H1 (cell line): ENCODE measurements at regions not wholly inside any gene's neighbourhood (a gene's known extent, or its start where the extent isn't known, plus 50 kb on each side); places are given as distances from the start of the nearest gene placed in this dataset.

ENCODE experiments used
- CTCF ChIA-PET: fragments of 300-600 bp; sonication (Branson Sonifier 250); formaldehyde crosslinking; loops from one replicate; lab custom pipeline; 2021; ENCODE audit not compliant: partially characterized antibody; lab: Charles Lee
- POLR2A ChIA-PET: fragments of 300-600 bp; sonication (Branson Sonifier 250); formaldehyde crosslinking; loops from one replicate; lab custom pipeline; 2021; ENCODE audit warnings: inconsistent platforms; ENCODE audit not compliant: partially characterized antibody; lab: Charles Lee
- DNase-seq, 2 experiments: peaks; one replicate each; pipeline versions ENCODE4 v3.0.0 to v3.0.0-alpha.2; 2010 to 2022; ENCODE audit warnings: low spot score in 2 of 2, low read depth in 1 of 2, mixed read lengths in 1 of 2
- FAIRE-seq: peaks from 2 replicates; lab custom pipeline; 2011; peaks lifted over from hg19 to GRCh38; lab: Jason Lieb, UNC
- H2AFZ ChIP-seq: 2 replicates; pipeline ENCODE4 v1.8.1; 2012; ENCODE audit warnings: low read length, inconsistent platforms
- H2AK5ac ChIP-seq: 2 replicates; pipeline ENCODE4 v1.6.1; 2013; ENCODE audit warnings: low read depth, low read length
- H2BK120ac ChIP-seq: replicated peaks from 2 replicates; pipeline ENCODE3; 2013; ENCODE audit warnings: low read depth, low read length, inconsistent platforms
- H2BK12ac ChIP-seq: 2 replicates; pipeline ENCODE4 v1.6.1; 2013; ENCODE audit warnings: low read depth, low read length
- H2BK15ac ChIP-seq: 2 replicates; pipeline ENCODE4 v1.6.1; 2013; ENCODE audit warnings: low read length
- H2BK20ac ChIP-seq: 2 replicates; pipeline ENCODE4 v1.6.1; 2013; ENCODE audit warnings: low read length
- H2BK5ac ChIP-seq: 2 replicates; pipeline ENCODE4 v1.6.1; 2013; ENCODE audit warnings: low read depth, low read length
- H3K14ac ChIP-seq: 2 replicates; pipeline ENCODE4 v1.6.1; 2013; ENCODE audit warnings: inconsistent platforms; ENCODE audit not compliant: insufficient read length
- H3K18ac ChIP-seq: 2 replicates; pipeline ENCODE4 v1.6.1; 2013; ENCODE audit warnings: low read length; ENCODE audit errors: extremely low read depth
- H3K23ac ChIP-seq: 2 replicates; pipeline ENCODE4 v1.6.1; 2013; ENCODE audit warnings: inconsistent platforms; ENCODE audit not compliant: insufficient read length
- H3K23me2 ChIP-seq: 2 replicates; pipeline ENCODE4 v1.6.1; 2013; ENCODE audit warnings: low read depth, low read length
- H3K27ac ChIP-seq: 2 replicates; pipeline ENCODE4 v1.6.1; 2011; ENCODE audit warnings: low read depth, low read length, inconsistent platforms
- H3K27me3 ChIP-seq, 4 experiments: replicated peaks in 1 of 4; 1 replicate in 1 of 4; 2 replicates in 3 of 4; pipeline versions ENCODE4 v1.6.1 to v1.8.1; 2011 to 2013; ENCODE audit warnings: low read length in 3 of 4, mild to moderate bottlenecking in 3 of 4, inconsistent platforms in 2 of 4, mixed read lengths in 2 of 4, moderate library complexity in 1 of 4; ENCODE audit not compliant: control insufficient read depth in 3 of 4, insufficient read depth in 3 of 4; ENCODE audit errors: extremely low read depth in 1 of 4
- H3K36me3 ChIP-seq, 4 experiments: 2 replicates each; pipeline versions ENCODE4 v1.6.1 to v1.8.1; 2011 to 2013; ENCODE audit warnings: mild to moderate bottlenecking in 4 of 4, low read length in 3 of 4, moderate library complexity in 2 of 4, control low read depth in 1 of 4, inconsistent platforms in 1 of 4; ENCODE audit not compliant: insufficient read depth in 4 of 4, control insufficient read depth in 2 of 4
- H3K4ac ChIP-seq: replicated peaks from 2 replicates; pipeline ENCODE3; 2013; ENCODE audit warnings: low read length, low read depth, mixed read lengths, inconsistent platforms; ENCODE audit not compliant: insufficient read length
- H3K4me1 ChIP-seq, 4 experiments: replicated peaks in 1 of 4; 1 replicate in 1 of 4; 2 replicates in 3 of 4; pipeline versions ENCODE4 v1.6.1 to v1.8.1; 2011 to 2013; ENCODE audit warnings: low read length in 3 of 4, inconsistent platforms in 2 of 4, mixed read lengths in 1 of 4; ENCODE audit not compliant: insufficient read depth in 4 of 4, control insufficient read depth in 3 of 4
- H3K4me2 ChIP-seq, 2 experiments: 2 replicates each; pipeline versions ENCODE4 v1.6.1 to v1.8.1; 2011 to 2013; ENCODE audit warnings: low read depth in 2 of 2, low read length in 2 of 2, control low read depth in 1 of 2, inconsistent platforms in 1 of 2, mild to moderate bottlenecking in 1 of 2; ENCODE audit not compliant: insufficient read depth in 1 of 2
- H3K4me3 ChIP-seq, 4 experiments: fragments of 200-600, 300-600 bp in 1 of 4; sonication (generic), shearing (Covaris generic), sonication (Bioruptor Twin) in 1 of 4; 2 replicates each; pipeline versions ENCODE4 v1.5.1 to v1.8.1; 2011 to 2016; ENCODE audit warnings: low read length in 4 of 4, low read depth in 3 of 4, control low read depth in 2 of 4, inconsistent platforms in 2 of 4, mild to moderate bottlenecking in 2 of 4, mixed read lengths in 1 of 4, moderate library complexity in 1 of 4; ENCODE audit not compliant: insufficient read depth in 2 of 4; ENCODE audit errors: extremely low read depth in 1 of 4
- H3K56ac ChIP-seq: replicated peaks from 2 replicates; pipeline ENCODE3; 2013; ENCODE audit warnings: low read depth, mild to moderate bottlenecking, mixed read lengths, low read length, inconsistent platforms; ENCODE audit not compliant: insufficient read length
- H3K79me1 ChIP-seq: 2 replicates; pipeline ENCODE4 v1.6.1; 2013; ENCODE audit warnings: low read depth, low read length, control low read depth
- H3K79me2 ChIP-seq, 2 experiments: 2 replicates each; pipeline versions ENCODE4 v1.6.1 to v1.8.1; 2012 to 2013; ENCODE audit warnings: low read length in 2 of 2, mild to moderate bottlenecking in 2 of 2, inconsistent platforms in 1 of 2; ENCODE audit not compliant: insufficient read depth in 2 of 2, control insufficient read depth in 1 of 2
- H3K9ac ChIP-seq, 4 experiments: replicated peaks in 1 of 4; 1 replicate in 1 of 4; 2 replicates in 3 of 4; pipeline versions ENCODE4 v1.6.1 to v1.8.1; 2011 to 2013; ENCODE audit warnings: low read depth in 3 of 4, low read length in 3 of 4, control low read depth in 2 of 4, mild to moderate bottlenecking in 2 of 4, moderate library complexity in 2 of 4, inconsistent platforms in 1 of 4; ENCODE audit errors: extremely low read depth in 1 of 4
- H3K9me3 ChIP-seq, 2 experiments: 2 replicates each; pipeline versions ENCODE4 v1.6.1 to v1.8.1; 2012 to 2013; ENCODE audit warnings: mild to moderate bottlenecking in 2 of 2, moderate library complexity in 2 of 2, control low read depth in 1 of 2, inconsistent platforms in 1 of 2, low read depth in 1 of 2, low read length in 1 of 2, mixed read lengths in 1 of 2; ENCODE audit not compliant: insufficient read depth in 2 of 2
- H4K20me1 ChIP-seq, 2 experiments: replicated peaks in 1 of 2; 2 replicates each; pipeline versions ENCODE3 to v1.8.1; 2011 to 2013; ENCODE audit warnings: inconsistent platforms in 2 of 2, low read length in 2 of 2, mild to moderate bottlenecking in 1 of 2; ENCODE audit not compliant: insufficient read depth in 2 of 2, control insufficient read depth in 1 of 2
- H4K5ac ChIP-seq: 2 replicates; pipeline ENCODE4 v1.6.1; 2013; ENCODE audit warnings: low read length, low read depth, mixed read lengths, inconsistent platforms; ENCODE audit not compliant: insufficient read length
- H4K8ac ChIP-seq: 2 replicates; pipeline ENCODE4 v1.8.0; 2013; ENCODE audit warnings: mild to moderate bottlenecking, moderate library complexity, low read length, inconsistent platforms; ENCODE audit not compliant: insufficient read depth; ENCODE audit errors: extremely low read depth
- H4K91ac ChIP-seq: replicated peaks from 2 replicates; pipeline ENCODE3; 2013; ENCODE audit warnings: low read length, mixed read lengths, inconsistent platforms; ENCODE audit not compliant: insufficient read length
- CHD1 ChIP-seq: IDR thresholded peaks from 2 replicates; pipeline ENCODE4 v1.6.1; 2012; ENCODE audit warnings: low read depth, low read length, improper control_type of control experiment
- NRF1 ChIP-seq: IDR thresholded peaks from 2 replicates; pipeline ENCODE4 v1.6.1; 2011; ENCODE audit warnings: mild to moderate bottlenecking, low read depth, low read length, improper control_type of control experiment
- POLR2AphosphoS5 ChIP-seq: IDR thresholded peaks from 2 replicates; pipeline ENCODE4 v1.6.1; 2011; ENCODE audit warnings: low read depth, low read length
- POU5F1 ChIP-seq: IDR thresholded peaks from 2 replicates; pipeline ENCODE4 v1.6.1; 2011; ENCODE audit warnings: low read depth, mild to moderate bottlenecking, low read length, moderate library complexity
- RNF2 ChIP-seq: fragments of 200-900, 300-1000 bp; sonication (generic); IDR thresholded peaks from 2 replicates; pipeline ENCODE4 v1.7.1; 2016; ENCODE audit warnings: borderline replicate concordance, low read depth, mild to moderate bottlenecking, antibody characterized with exemption, low read length; ENCODE audit not compliant: poor library complexity, severe bottlenecking; ENCODE audit errors: missing control alignments
- TBP ChIP-seq: IDR thresholded peaks from 2 replicates; pipeline ENCODE4 v1.6.1; 2011; ENCODE audit warnings: low read depth, low read length, improper control_type of control experiment
- TEAD4 ChIP-seq: IDR thresholded peaks from 2 replicates; pipeline ENCODE4 v1.6.1; 2012; ENCODE audit warnings: low read depth, low read length, inconsistent platforms, mixed read lengths
- WGBS, 2 experiments: shearing (Covaris generic) in 1 of 2; methylation state at CpG; one replicate each; pipeline versions ENCODE4 v1.1.6 to v1.1.7; 2013 to 2015; ENCODE audit warnings: low lambda C conversion rate in 2 of 2, mixed read lengths in 2 of 2, inconsistent platforms in 1 of 2, low coverage in 1 of 2, missing lambda C conversion rate in 1 of 2; ENCODE audit not compliant: insufficient replicate concordance in 2 of 2, insufficient coverage in 1 of 2, insufficient read length in 1 of 2; ENCODE audit errors: extremely low coverage in 1 of 2, missing lambda C conversion rate in 1 of 2; 5-methylcytosine and 5-hydroxymethylcytosine counted together

DNA sequence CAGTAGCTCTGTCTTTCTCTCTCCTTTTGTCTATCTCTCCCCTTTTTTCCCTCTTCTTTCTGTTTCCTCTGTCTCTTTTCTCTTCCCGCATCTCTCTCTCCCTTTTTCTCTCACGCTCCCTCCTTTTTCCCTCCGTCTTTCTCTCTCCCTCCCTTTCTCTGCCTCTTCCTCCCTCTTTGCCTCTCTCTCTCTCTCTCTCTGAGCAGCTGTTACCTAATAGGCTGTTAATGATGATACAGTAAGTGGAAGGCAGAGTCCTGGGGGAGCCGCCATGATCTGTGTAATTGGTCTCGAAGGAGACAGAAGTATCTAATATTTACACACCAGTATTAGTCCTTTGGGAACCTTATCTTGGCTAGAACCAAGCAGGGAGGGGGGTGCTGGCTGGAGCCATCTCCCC lies 136.1 kb upstream of the CIBAR2 start:
- Histone ChIP-seq H3K79me2 (no peaks in the 10 kb centered on the region; a peak in 1 of 4 replicates), H3K56ac (no peak overlapping the region), H3K4me2 (no peak overlapping the region), H3K9ac (no peak overlapping the region), H2BK120ac (no peak overlapping the region), H3K36me3 (no peaks in the 10 kb centered on the region), H3K27me3 (no peaks in the 10 kb centered on the region), H4K8ac (no peak overlapping the region), H2BK15ac (no peak overlapping the region), H2BK12ac (no peak overlapping the region), H3K4me1 (peaks cover 0 to 23% (median 3%) of the 10 kb centered on the region in 4 experiments; a peak in 5 of 7 replicates), H4K91ac (no peak overlapping the region), H2AK5ac (no peak overlapping the region), H3K9me3 (no peaks in the 10 kb centered on the region), H3K23me2 (peaks cover 3% of the 10 kb centered on the region; the same call in 1 of the 2 replicates), H4K5ac (no peak overlapping the region), H3K27ac (no peak overlapping the region), H4K20me1 (peaks cover 5 to 10% of the 10 kb centered on the region in 2 experiments), H3K4ac (no peak overlapping the region), H3K23ac (no peak overlapping the region), H3K18ac (no peak overlapping the region), H2BK5ac (no peak overlapping the region), H3K79me1 (peaks cover 7% of the 10 kb centered on the region), H3K4me3 (no peak overlapping the region), H3K14ac (no peak overlapping the region), H2AFZ (no peak overlapping the region), H2BK20ac (no peak overlapping the region)
- POLR2A ChIA-PET: interaction anchor here (1.0 kb wide), 1 partner anchor 8 kb away, joined by 4 read pairs; no protein-coding TSS in a partner anchor
- TF ChIP-seq NRF1: no peak
- no peak for TF ChIP-seq POU5F1
- TF ChIP-seq TBP: no peak
- no peak for TF ChIP-seq POLR2AphosphoS5
- TF ChIP-seq TEAD4: no peak
- TF ChIP-seq CHD1: no peak
- no peak for TF ChIP-seq RNF2
- CTCF ChIA-PET: interaction anchor here (0.8 to 17.5 kb wide), 12 partner anchors 10 to 407 kb away, joined by 3 to 371 read pairs (median 8); no protein-coding TSS in a partner anchor
- FAIRE-seq (no peak), DNase-seq (no peak)
- 80 to 100% methylated on average over 3 to 5 of the region's 5 CpGs for WGBS, 2 experiments
